ENCODE measurements at regions not wholly inside any gene's neighbourhood (a gene's known extent, or its start where the extent isn't known, plus 50 kb on each side); places are given as distances from the start of the nearest gene placed in this dataset.

- H3K79me2 ChIP-seq (ENCODE audit: insufficient read depth, low read length), result no peaks in the 10 kb centered on the region
- no peak overlapping the region for H4K8ac ChIP-seq (replicated peaks; ENCODE audit: insufficient read length, low read depth, low read length)
- H2AK5ac ChIP-seq (ENCODE audit: insufficient read length, low read length), result no peak overlapping the region
- Mint-ChIP-seq H3K4me3 (no peak overlapping the region), H3K36me3 (ENCODE audit: insufficient read depth in 1 of 3, low read depth in 3 of 3) (peaks cover 9 to 21% (median 20%) of the 10 kb centered on the region in 3 experiments; a peak in 5 of 7 replicates), H3K4me1 (peaks cover 0 to 4% of the 10 kb centered on the region in 2 experiments; a peak in 2 of 4 replicates), H3K27me3 (ENCODE audit: low read depth) (peaks cover 1% of the 10 kb centered on the region; the same call in 1 of the 2 replicates), H3K27ac (no peak overlapping the region), H3K9me3 (peaks cover 21 to 26% of the 10 kb centered on the region in 2 experiments)
- no peak overlapping the region for H3T11ph ChIP-seq (ENCODE audit: low read length)
- WGBS (ENCODE audit: extremely low coverage, insufficient read length, low lambda C conversion rate), result no CpG with 5 or more reads among the region's 1 CpG
- H3K4me2 ChIP-seq (ENCODE audit: insufficient read depth, insufficient read length, low read length), result no peak overlapping the region
- no peaks in the 10 kb centered on the region for H3K4me1 ChIP-seq (ENCODE audit: insufficient read depth, low read length)
- H3K23ac ChIP-seq (ENCODE audit: insufficient read length, low read depth, low read length), result no peak overlapping the region
- H3K4ac ChIP-seq (ENCODE audit: low read depth, low read length), result no peak overlapping the region
- H2BK15ac ChIP-seq (ENCODE audit: low read depth, low read length), result no peak overlapping the region
- H4K5ac ChIP-seq (ENCODE audit: insufficient read length, low read depth, low read length), result no peak overlapping the region
- H2BK12ac ChIP-seq (ENCODE audit: insufficient read length, low read depth, low read length), result no peak overlapping the region
- no peak overlapping the region for H3K18ac ChIP-seq (ENCODE audit: insufficient read length, low read depth, low read length)
- no peak overlapping the region for H2BK120ac ChIP-seq (ENCODE audit: low read depth, low read length, poor library complexity, severe bottlenecking)
- no peaks in the 10 kb centered on the region for H3K23me2 ChIP-seq (ENCODE audit: insufficient read length, low read depth, low read length, poor library complexity, severe bottlenecking)
- no peaks in the 10 kb centered on the region for H4K20me1 ChIP-seq (ENCODE audit: control insufficient read depth, insufficient read depth, insufficient read length)
- no peaks in the 10 kb centered on the region for H3K27me3 ChIP-seq (ENCODE audit: insufficient read depth, low read length)
- no peak for DNase-seq
- H4K91ac ChIP-seq (ENCODE audit: insufficient read length, low read depth, low read length), result no peak overlapping the region
- H3K14ac ChIP-seq (ENCODE audit: insufficient read depth, low read length), result no peak overlapping the region
- no peak overlapping the region for H2BK20ac ChIP-seq (ENCODE audit: low read depth, low read length, poor library complexity, severe bottlenecking)
- no peak overlapping the region for H2AFZ ChIP-seq (ENCODE audit: low read length)
- H3K9me3 ChIP-seq (ENCODE audit: control insufficient read depth, low read depth, low read length), result no peaks in the 10 kb centered on the region
- TF ChIP-seq, protein P1, sequence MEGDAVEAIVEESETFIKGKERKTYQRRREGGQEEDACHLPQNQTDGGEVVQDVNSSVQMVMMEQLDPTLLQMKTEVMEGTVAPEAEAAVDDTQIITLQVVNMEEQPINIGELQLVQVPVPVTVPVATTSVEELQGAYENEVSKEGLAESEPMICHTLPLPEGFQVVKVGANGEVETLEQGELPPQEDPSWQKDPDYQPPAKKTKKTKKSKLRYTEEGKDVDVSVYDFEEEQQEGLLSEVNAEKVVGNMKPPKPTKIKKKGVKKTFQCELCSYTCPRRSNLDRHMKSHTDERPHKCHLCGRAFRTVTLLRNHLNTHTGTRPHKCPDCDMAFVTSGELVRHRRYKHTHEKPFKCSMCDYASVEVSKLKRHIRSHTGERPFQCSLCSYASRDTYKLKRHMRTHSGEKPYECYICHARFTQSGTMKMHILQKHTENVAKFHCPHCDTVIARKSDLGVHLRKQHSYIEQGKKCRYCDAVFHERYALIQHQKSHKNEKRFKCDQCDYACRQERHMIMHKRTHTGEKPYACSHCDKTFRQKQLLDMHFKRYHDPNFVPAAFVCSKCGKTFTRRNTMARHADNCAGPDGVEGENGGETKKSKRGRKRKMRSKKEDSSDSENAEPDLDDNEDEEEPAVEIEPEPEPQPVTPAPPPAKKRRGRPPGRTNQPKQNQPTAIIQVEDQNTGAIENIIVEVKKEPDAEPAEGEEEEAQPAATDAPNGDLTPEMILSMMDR (conservative IDR thresholded peaks at IDR 0.05), result no peak
- no peak overlapping the region for H3K56ac ChIP-seq (ENCODE audit: insufficient read length, low read depth, low read length)
- H3K27ac ChIP-seq (ENCODE audit: insufficient read length, low read depth, low read length), result no peak overlapping the region
- H3K79me1 ChIP-seq (ENCODE audit: insufficient read depth, low read depth, low read length, poor library complexity, severe bottlenecking), result no peaks in the 10 kb centered on the region
- no peak overlapping the region for H3K9ac ChIP-seq (ENCODE audit: extremely low read depth, insufficient read length, low read length)
- no peak overlapping the region for H2BK5ac ChIP-seq (ENCODE audit: insufficient read length, low read length)
Measured at GRCh38 chr7:106797937-106798336, 67.1 kb upstream of the PIK3CG start.
